ENCODE measurements at regions not wholly inside any gene's neighbourhood (a gene's known extent, or its start where the extent isn't known, plus 50 kb on each side); places are given as distances from the start of the nearest gene placed in this dataset.
A peak's percentile ranks its signal among the peaks of the same experiment; 100 is the strongest.

DNA sequence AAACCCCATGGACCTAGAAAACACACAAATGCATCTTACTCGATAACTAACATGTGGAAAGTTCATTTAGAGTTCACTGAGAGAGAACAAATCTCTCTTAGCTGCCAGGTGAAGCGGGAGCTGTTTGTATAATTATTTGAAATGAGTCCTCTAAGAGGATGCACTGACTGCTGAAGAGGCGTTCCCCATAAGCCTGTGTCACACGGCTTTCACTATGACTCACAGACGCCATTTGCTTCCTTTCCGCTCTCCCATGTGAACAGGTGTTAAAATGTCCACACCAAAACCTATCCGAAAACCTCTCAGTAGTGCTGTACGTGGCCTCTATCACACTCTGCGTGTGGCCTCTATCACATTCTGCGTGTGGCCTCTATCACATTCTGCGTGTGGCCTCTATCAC, 101.8 kb downstream of the SOX1 start:
- H3K27me3 ChIP-seq: peaks cover 16% of the 10 kb centered on the region
- ATAC-seq (no peak), DNase-seq (peak; percentile 3)

DNA sequence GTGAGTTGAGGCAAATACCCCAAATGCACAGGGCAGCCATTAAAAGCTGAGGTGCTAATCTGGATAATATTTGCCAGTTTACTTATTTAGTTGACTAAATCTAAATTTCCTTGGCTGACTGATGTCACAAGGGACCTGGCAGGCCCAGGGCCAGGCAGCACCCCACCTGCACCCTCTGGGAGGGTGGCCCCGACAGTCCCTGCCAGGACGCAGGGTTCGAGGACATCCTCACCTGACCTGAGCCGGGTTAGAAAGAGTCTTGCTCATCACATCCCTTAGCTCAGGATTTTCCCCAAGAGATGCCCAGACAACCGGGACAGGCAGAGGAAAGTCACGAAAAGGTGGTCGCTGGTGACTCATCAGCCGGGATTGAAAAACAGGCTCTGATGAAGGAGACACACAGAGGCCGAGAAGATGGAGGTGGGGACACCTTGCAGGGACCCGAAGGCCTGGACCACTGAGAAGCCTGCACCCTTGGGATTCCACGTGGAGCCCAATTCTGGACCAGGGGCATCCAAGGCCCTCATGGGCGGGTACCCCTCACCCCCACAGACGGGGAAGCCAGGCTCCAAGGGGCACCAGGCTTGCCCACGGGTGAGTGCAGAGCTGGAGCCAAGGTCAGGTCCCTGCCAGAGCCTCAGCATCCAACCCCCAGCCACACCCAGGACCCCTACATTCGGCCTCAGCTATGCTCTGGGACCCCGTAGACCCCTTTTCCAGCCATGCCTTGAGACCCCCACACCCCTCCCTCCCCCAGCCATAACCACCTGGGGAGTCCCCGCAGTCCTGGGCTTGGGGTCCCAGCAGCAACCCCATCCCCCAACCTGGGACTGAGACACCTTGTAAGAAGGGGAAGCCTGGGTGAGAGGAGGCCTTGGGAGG, 103.2 kb downstream of the SOX1 start:
- ATAC-seq (no peak), DNase-seq (peak; percentile 52)
- Histone ChIP-seq H3K9me3 (no peaks in the 10 kb centered on the region), H3K4me1 (no peaks in the 10 kb centered on the region), H3K4me3 (no peak overlapping the region), H3K27ac (no peak overlapping the region), H3K36me3 (no peaks in the 10 kb centered on the region), H3K27me3 (peaks cover 16% of the 10 kb centered on the region)
- TF ChIP-seq, protein P1, sequence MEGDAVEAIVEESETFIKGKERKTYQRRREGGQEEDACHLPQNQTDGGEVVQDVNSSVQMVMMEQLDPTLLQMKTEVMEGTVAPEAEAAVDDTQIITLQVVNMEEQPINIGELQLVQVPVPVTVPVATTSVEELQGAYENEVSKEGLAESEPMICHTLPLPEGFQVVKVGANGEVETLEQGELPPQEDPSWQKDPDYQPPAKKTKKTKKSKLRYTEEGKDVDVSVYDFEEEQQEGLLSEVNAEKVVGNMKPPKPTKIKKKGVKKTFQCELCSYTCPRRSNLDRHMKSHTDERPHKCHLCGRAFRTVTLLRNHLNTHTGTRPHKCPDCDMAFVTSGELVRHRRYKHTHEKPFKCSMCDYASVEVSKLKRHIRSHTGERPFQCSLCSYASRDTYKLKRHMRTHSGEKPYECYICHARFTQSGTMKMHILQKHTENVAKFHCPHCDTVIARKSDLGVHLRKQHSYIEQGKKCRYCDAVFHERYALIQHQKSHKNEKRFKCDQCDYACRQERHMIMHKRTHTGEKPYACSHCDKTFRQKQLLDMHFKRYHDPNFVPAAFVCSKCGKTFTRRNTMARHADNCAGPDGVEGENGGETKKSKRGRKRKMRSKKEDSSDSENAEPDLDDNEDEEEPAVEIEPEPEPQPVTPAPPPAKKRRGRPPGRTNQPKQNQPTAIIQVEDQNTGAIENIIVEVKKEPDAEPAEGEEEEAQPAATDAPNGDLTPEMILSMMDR (IDR thresholded peaks at IDR 0.05): no peak
- intact Hi-C loops (cut with DNase I): no loop called here

More for the DNA sequence above, 101.8 kb downstream of the SOX1 start:
- Histone ChIP-seq H3K4me3 (no peak overlapping the region), H3K27ac (no peak overlapping the region), H3K4me1 (no peaks in the 10 kb centered on the region), H3K36me3 (no peaks in the 10 kb centered on the region), H3K9me3 (no peaks in the 10 kb centered on the region)
- intact Hi-C loops (cut with DNase I): no loop called here
- TF ChIP-seq, protein P1 (IDR thresholded peaks at IDR 0.05): no peak

DNA sequence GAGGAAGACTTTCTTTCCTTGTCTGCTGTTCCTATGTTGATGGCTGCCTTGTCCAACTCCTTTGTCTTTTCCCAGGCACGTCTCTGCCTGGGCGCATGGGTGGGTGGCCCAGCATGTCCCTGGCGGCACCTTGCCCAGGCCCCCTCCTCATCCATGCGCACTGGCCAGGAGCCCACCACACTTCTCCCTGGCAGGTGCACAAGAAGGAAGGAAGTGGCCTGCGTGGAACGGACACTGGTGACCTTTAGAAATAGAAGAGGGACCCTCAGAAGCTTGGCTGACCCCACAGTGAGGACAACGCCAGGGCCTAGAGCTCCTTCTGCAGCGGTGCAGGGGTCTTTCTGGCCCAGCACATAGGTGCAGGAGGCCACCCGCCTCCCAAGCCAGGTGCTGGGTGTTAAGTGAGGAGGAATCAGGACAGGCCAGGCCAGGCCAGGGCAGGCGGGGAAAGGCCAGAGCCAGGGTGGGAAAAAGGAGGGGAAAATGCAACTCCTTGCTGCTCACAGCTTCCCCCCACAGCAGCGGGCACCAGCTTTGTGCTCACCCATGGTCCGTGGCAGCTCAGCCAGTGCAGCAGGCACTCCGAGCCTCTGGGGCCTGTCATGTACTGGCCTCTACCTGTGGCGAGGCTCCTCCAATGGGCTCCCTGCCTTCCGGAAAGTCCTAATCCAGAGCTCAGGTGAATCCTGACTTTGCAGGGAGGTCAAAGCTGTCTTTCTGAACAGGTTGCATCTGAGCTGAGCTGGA, 104.0 kb downstream of the SOX1 start:
- Histone ChIP-seq H3K36me3 (no peaks in the 10 kb centered on the region), H3K4me1 (no peaks in the 10 kb centered on the region), H3K4me3 (no peak overlapping the region), H3K9me3 (no peaks in the 10 kb centered on the region), H3K27me3 (peaks cover 14% of the 10 kb centered on the region), H3K27ac (no peak overlapping the region)
- DNase-seq (no peak), ATAC-seq (no peak)
- intact Hi-C loops (cut with DNase I): no loop called here
- TF ChIP-seq, protein P1 (IDR thresholded peaks at IDR 0.05): no peak

DNA sequence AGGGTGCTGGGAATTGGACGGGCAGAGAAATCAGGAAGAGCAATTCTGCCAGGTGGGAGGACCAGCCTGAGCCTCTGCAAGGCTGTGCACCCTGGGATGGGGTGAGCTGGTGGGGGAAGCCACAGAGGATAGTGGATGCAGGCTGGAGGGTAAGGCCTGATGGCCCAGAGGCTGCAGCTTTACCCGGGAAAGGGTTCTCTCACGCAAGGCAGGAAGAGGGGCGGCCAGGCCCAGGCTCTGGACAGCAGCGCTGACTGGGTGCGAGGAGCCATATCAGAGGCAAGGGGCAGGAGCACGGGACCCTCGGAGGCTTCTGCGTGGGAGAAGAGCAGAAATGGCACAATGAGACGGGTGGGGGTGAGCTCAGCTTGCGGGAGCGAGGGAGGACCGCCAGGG, 104.6 kb downstream of the SOX1 start:
- TF ChIP-seq, protein P1 (IDR thresholded peaks at IDR 0.05): no peak
- no peak for ATAC-seq
- DNase-seq: no peak

DNA sequence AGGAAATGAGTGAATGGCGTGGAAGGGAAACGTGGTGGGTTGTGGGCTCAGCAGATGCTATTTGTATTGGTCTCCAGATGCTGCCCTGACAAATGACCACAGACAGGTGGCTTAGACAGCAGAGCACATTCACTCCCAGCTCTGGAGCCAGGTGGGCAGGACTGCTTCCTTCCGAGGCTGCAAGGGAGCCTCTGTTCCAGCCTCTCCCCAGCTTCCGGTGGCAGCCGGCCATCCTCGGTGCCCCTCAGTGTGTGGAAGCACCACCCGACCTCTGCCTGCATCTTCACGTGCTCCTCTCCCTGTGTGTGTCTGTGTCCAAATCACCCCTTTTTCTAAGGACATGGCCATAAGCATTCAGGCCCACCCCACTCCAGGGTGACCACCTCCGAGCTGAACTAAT, 105.1 kb downstream of the SOX1 start:
- H3K36me3 ChIP-seq: no peaks in the 10 kb centered on the region
- H3K27me3 ChIP-seq: peaks cover 9% of the 10 kb centered on the region
- DNase-seq (no peak), ATAC-seq (no peak)
- H3K9me3 ChIP-seq: no peaks in the 10 kb centered on the region
- TF ChIP-seq, protein P1 (IDR thresholded peaks at IDR 0.05): no peak
- intact Hi-C loops (cut with DNase I): no loop called here
- no peak overlapping the region for H3K27ac ChIP-seq
- H3K4me3 ChIP-seq: no peak overlapping the region
- H3K4me1 ChIP-seq: no peaks in the 10 kb centered on the region

More for the DNA sequence above, 104.6 kb downstream of the SOX1 start:
- intact Hi-C loops (cut with DNase I): no loop called here
- Histone ChIP-seq H3K9me3 (no peaks in the 10 kb centered on the region), H3K4me3 (no peak overlapping the region), H3K4me1 (no peaks in the 10 kb centered on the region), H3K27ac (no peak overlapping the region), H3K27me3 (peaks cover 9% of the 10 kb centered on the region), H3K36me3 (no peaks in the 10 kb centered on the region)

Measured in upper lobe of right lung (tissue), 1 donor.